Naive thymus-derived CD4-positive, alpha-beta T cell (primary cell): ENCODE measurements at regions not wholly inside any gene's neighbourhood (a gene's known extent, or its start where the extent isn't known, plus 50 kb on each side); places are given as distances from the start of the nearest gene placed in this dataset.

Source experiments
- ATAC-seq: fragments of 150-1000 bp; cut with Tn5 transposase; 2 replicates; pipeline ENCODE4 v1.10.0; 2021; ENCODE audit warnings: mild to moderate bottlenecking, moderate library complexity
- CTCF ChIA-PET: fragments of 350-600 bp; sonication (Branson Sonifier 250); formaldehyde crosslinking; loops from one replicate; lab custom pipeline; 2021; ENCODE audit warnings: antibody characterized with exemption; lab: Charles Lee
- POLR2A ChIA-PET: fragments of 350-600 bp; sonication (Branson Sonifier 250); formaldehyde crosslinking; loops from one replicate; lab custom pipeline; 2021; ENCODE audit warnings: antibody characterized with exemption, inconsistent platforms; lab: Charles Lee
- DNase-seq, 9 donors: peaks; one replicate each; pipeline versions ENCODE4 v3.0.0 to v3.0.0-alpha.2; 2020 to 2022; ENCODE audit warnings: mixed read lengths in 1 of 9
- H3K27ac ChIP-seq: one replicate; pipeline ENCODE4 v1.7.0; 2013; ENCODE audit warnings: mild to moderate bottlenecking, low read depth, low read length, moderate library complexity
- H3K27me3 ChIP-seq, 2 donors: one replicate each; pipeline ENCODE4 v1.7.0; 2013; ENCODE audit warnings: low read length in 2 of 2, mild to moderate bottlenecking in 2 of 2, moderate library complexity in 2 of 2; ENCODE audit not compliant: control insufficient read depth in 2 of 2, insufficient read depth in 2 of 2
- H3K36me3 ChIP-seq, 3 experiments: 1 replicate in 2 of 3; 2 replicates in 1 of 3; pipeline ENCODE4 v1.7.0; 2013; ENCODE audit warnings: low read length in 3 of 3, mild to moderate bottlenecking in 3 of 3, moderate library complexity in 1 of 3; ENCODE audit not compliant: insufficient read depth in 3 of 3, control insufficient read depth in 2 of 3
- H3K4me1 ChIP-seq, 2 donors: one replicate each; pipeline ENCODE4 v1.7.0; 2013; ENCODE audit warnings: low read length in 2 of 2, mild to moderate bottlenecking in 2 of 2, moderate library complexity in 1 of 2; ENCODE audit not compliant: control insufficient read depth in 2 of 2, insufficient read depth in 2 of 2
- H3K4me3 ChIP-seq: 2 replicates; pipeline ENCODE4 v1.7.0; 2013; ENCODE audit warnings: mild to moderate bottlenecking, low read length
- H3K9me3 ChIP-seq, 3 experiments: 1 replicate in 2 of 3; 2 replicates in 1 of 3; pipeline ENCODE4 v1.7.0; 2013; ENCODE audit warnings: low read length in 3 of 3; ENCODE audit not compliant: control insufficient read depth in 2 of 3
- H3K27ac Mint-ChIP-seq, 9 donors: one replicate each; pipeline ENCODE4 v1.8.0; 2020 to 2022; ENCODE audit warnings: mixed read lengths in 9 of 9, mild to moderate bottlenecking in 8 of 9, moderate library complexity in 5 of 9, inconsistent platforms in 2 of 9
- H3K27me3 Mint-ChIP-seq, 5 donors: one replicate each; pipeline ENCODE4 v1.8.0; 2021 to 2022; ENCODE audit warnings: mixed read lengths in 5 of 5, mild to moderate bottlenecking in 1 of 5
- H3K36me3 Mint-ChIP-seq, 5 donors: one replicate each; pipeline ENCODE4 v1.8.0; 2020 to 2022; ENCODE audit warnings: mixed read lengths in 5 of 5, mild to moderate bottlenecking in 3 of 5, inconsistent platforms in 1 of 5
- H3K4me1 Mint-ChIP-seq, 7 donors: one replicate each; pipeline ENCODE4 v1.8.0; 2020 to 2022; ENCODE audit warnings: mixed read lengths in 7 of 7, mild to moderate bottlenecking in 3 of 7, inconsistent platforms in 1 of 7
- H3K4me3 Mint-ChIP-seq, 10 donors: one replicate each; pipeline ENCODE4 v1.8.0; 2020 to 2022; ENCODE audit warnings: mild to moderate bottlenecking in 10 of 10, mixed read lengths in 10 of 10, moderate library complexity in 6 of 10, inconsistent platforms in 2 of 10
- H3K9me3 Mint-ChIP-seq, 11 donors: one replicate each; pipeline ENCODE4 v1.8.0; 2020 to 2022; ENCODE audit warnings: mixed read lengths in 11 of 11, mild to moderate bottlenecking in 4 of 11, inconsistent platforms in 1 of 11, moderate library complexity in 1 of 11
- intact Hi-C, 2 donors: fragments of 100-400 bp; cut with micrococcal nuclease; formaldehyde crosslinking; loops; one replicate each; pipeline ENCODE4 v1.15.1; 2023

- Mint-ChIP-seq H3K9me3 (peaks cover 0 to 2% (median 0%) of the 10 kb centered on the region in 11 donors), H3K27ac (no peak overlapping the region), H3K27me3 (peaks cover 0 to 11% (median 0%) of the 10 kb centered on the region in 5 donors), H3K4me3 (no peak overlapping the region), H3K36me3 (no peaks in the 10 kb centered on the region), H3K4me1 (no peaks in the 10 kb centered on the region)
- H3K36me3 ChIP-seq, result no peaks in the 10 kb centered on the region
- H3K9me3 ChIP-seq, result no peaks in the 10 kb centered on the region
- no peak for DNase-seq
- no peak overlapping the region for H3K4me3 ChIP-seq
- H3K4me1 ChIP-seq, result no peaks in the 10 kb centered on the region
- ATAC-seq, result no peak
- CTCF ChIA-PET, result no interaction called here
- H3K27ac ChIP-seq, result no peak overlapping the region
- H3K27me3 ChIP-seq, result no peaks in the 10 kb centered on the region
- intact Hi-C loops, result no loop called here
- POLR2A ChIA-PET, result no interaction called here
Observed at GRCh38 chrX:39050427-39050826, 249.2 kb downstream of the MID1IP1 start.

- H3K4me1 Mint-ChIP-seq, result no peaks in the 10 kb centered on the region
- CTCF ChIA-PET, result no interaction called here
- no peak for ATAC-seq
Observed at GRCh38 chrX:39052751-39053150, 251.5 kb downstream of the MID1IP1 start.

GRCh38 chrX:39058724-39059123 is 257.5 kb downstream of the MID1IP1 start:
- ChIA-PET POLR2A (no interaction called here), CTCF (no interaction called here)
- no peaks in the 10 kb centered on the region for H3K27me3 ChIP-seq
- Mint-ChIP-seq H3K9me3 (peaks cover 0 to 5% (median 0%) of the 10 kb centered on the region in 11 donors), H3K27ac (no peak overlapping the region), H3K4me1 (peaks cover 0 to 1% (median 0%) of the 10 kb centered on the region in 7 donors), H3K36me3 (peaks cover 0 to 4% (median 0%) of the 10 kb centered on the region in 5 donors), H3K4me3 (no peak overlapping the region), H3K27me3 (peaks cover 0 to 5% (median 0%) of the 10 kb centered on the region in 5 donors)
- H3K27ac ChIP-seq, result no peak overlapping the region
- no peaks in the 10 kb centered on the region for H3K36me3 ChIP-seq
- no peak for DNase-seq
- no peaks in the 10 kb centered on the region for H3K9me3 ChIP-seq
- no peaks in the 10 kb centered on the region for H3K4me1 ChIP-seq
- H3K4me3 ChIP-seq, result no peak overlapping the region
- intact Hi-C loops, result no loop called here
- ATAC-seq, result no peak

More at GRCh38 chrX:39052751-39053150, 251.5 kb downstream of the MID1IP1 start:
- Histone ChIP-seq H3K36me3 (no peaks in the 10 kb centered on the region), H3K27ac (no peak overlapping the region), H3K4me3 (no peak overlapping the region), H3K4me1 (no peaks in the 10 kb centered on the region), H3K9me3 (no peaks in the 10 kb centered on the region), H3K27me3 (no peaks in the 10 kb centered on the region)
- POLR2A ChIA-PET, result no interaction called here
- H3K27ac Mint-ChIP-seq, result no peak overlapping the region
- intact Hi-C loops, result no loop called here
- no peak for DNase-seq
- peaks cover 0 to 2% (median 0%) of the 10 kb centered on the region in 11 donors for H3K9me3 Mint-ChIP-seq
- H3K36me3 Mint-ChIP-seq, result no peaks in the 10 kb centered on the region
- H3K4me3 Mint-ChIP-seq, result no peak overlapping the region
- H3K27me3 Mint-ChIP-seq, result peaks cover 0 to 13% (median 0%) of the 10 kb centered on the region in 5 donors

DNA sequence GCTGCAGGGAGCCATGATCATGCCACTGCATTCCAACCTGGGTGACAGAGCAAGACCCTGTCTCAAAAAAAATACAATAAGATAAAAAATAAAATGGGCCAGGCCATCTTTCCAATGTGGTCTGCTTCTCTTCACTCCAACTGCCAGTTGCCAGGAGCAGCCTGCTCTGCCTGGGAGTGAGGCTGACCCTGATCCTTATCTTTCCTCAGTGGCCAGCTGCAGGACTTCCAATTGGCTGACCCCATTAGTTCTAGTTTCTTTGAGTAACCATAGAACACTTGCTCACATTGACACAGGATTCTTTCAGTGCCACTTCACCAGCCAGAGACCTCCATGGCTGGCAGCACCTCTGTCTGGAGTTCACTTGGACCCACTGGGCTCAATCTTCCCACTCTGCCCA is 258.6 kb downstream of the MID1IP1 start:
- peaks cover 0 to 3% (median 0%) of the 10 kb centered on the region in 5 donors for H3K27me3 Mint-ChIP-seq
- H3K27me3 ChIP-seq, result no peaks in the 10 kb centered on the region
- H3K36me3 Mint-ChIP-seq, result peaks cover 0 to 4% (median 0%) of the 10 kb centered on the region in 5 donors
- no peak overlapping the region for H3K4me3 Mint-ChIP-seq
- CTCF ChIA-PET, result no interaction called here
- H3K4me1 ChIP-seq, result no peaks in the 10 kb centered on the region
- POLR2A ChIA-PET, result no interaction called here
- ATAC-seq (no peak), DNase-seq (no peak)
- peaks cover 0 to 4% (median 0%) of the 10 kb centered on the region in 7 donors for H3K4me1 Mint-ChIP-seq
- no peak overlapping the region for H3K4me3 ChIP-seq
- H3K27ac ChIP-seq, result no peak overlapping the region
- no peak overlapping the region for H3K27ac Mint-ChIP-seq
- H3K9me3 ChIP-seq, result no peaks in the 10 kb centered on the region
- intact Hi-C loops, result no loop called here
- no peaks in the 10 kb centered on the region for H3K36me3 ChIP-seq
- H3K9me3 Mint-ChIP-seq, result peaks cover 0 to 5% (median 0%) of the 10 kb centered on the region in 11 donors

DNA sequence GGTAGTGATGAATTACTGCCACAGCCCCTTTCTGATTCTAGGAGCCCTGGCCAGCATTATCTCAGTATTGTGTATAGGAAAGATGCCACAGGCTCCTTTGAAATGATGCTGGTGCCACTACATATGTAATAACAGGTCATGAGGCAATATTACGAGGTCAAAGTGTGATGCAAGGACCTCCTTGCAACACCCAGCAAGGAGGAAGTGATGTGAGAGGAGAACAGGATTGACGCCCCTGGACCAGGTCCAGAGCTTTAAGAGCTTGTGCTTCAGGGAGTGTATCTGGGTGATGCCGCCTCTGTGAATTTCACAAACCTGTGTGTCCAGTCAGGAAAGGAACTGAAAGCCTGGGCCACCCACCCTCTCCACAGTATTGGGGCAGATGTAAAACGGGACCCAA is 261.8 kb downstream of the MID1IP1 start:
- Histone ChIP-seq H3K36me3 (no peaks in the 10 kb centered on the region), H3K9me3 (no peaks in the 10 kb centered on the region), H3K27ac (no peak overlapping the region), H3K27me3 (no peaks in the 10 kb centered on the region), H3K4me1 (no peaks in the 10 kb centered on the region), H3K4me3 (no peak overlapping the region)
- Mint-ChIP-seq H3K27ac (no peak overlapping the region), H3K27me3 (no peaks in the 10 kb centered on the region), H3K4me3 (no peak overlapping the region), H3K9me3 (peaks cover 0 to 5% (median 0%) of the 10 kb centered on the region in 11 donors), H3K4me1 (peaks cover 0 to 4% (median 0%) of the 10 kb centered on the region in 7 donors), H3K36me3 (peaks cover 0 to 4% (median 0%) of the 10 kb centered on the region in 5 donors)
- ATAC-seq (peak; percentile 80), DNase-seq (no peak)
- intact Hi-C loops, result no loop called here
- ChIA-PET CTCF (no interaction called here), POLR2A (no interaction called here)

- intact Hi-C loops, result no loop called here
- Mint-ChIP-seq H3K9me3 (peaks cover 0 to 5% (median 0%) of the 10 kb centered on the region in 11 donors), H3K27me3 (no peaks in the 10 kb centered on the region), H3K4me1 (peaks cover 0 to 4% (median 0%) of the 10 kb centered on the region in 7 donors), H3K4me3 (no peak overlapping the region), H3K27ac (no peak overlapping the region), H3K36me3 (peaks cover 0 to 4% (median 0%) of the 10 kb centered on the region in 5 donors)
- ATAC-seq (peak; percentile 14), DNase-seq (no peak)
- H3K9me3 ChIP-seq, result no peaks in the 10 kb centered on the region
- ChIA-PET POLR2A (no interaction called here), CTCF (no interaction called here)
- no peak overlapping the region for H3K27ac ChIP-seq
- H3K36me3 ChIP-seq, result no peaks in the 10 kb centered on the region
- H3K4me3 ChIP-seq, result no peak overlapping the region
- no peaks in the 10 kb centered on the region for H3K4me1 ChIP-seq
- H3K27me3 ChIP-seq, result no peaks in the 10 kb centered on the region
Observed at GRCh38 chrX:39063702-39064101, 262.4 kb downstream of the MID1IP1 start.

DNA sequence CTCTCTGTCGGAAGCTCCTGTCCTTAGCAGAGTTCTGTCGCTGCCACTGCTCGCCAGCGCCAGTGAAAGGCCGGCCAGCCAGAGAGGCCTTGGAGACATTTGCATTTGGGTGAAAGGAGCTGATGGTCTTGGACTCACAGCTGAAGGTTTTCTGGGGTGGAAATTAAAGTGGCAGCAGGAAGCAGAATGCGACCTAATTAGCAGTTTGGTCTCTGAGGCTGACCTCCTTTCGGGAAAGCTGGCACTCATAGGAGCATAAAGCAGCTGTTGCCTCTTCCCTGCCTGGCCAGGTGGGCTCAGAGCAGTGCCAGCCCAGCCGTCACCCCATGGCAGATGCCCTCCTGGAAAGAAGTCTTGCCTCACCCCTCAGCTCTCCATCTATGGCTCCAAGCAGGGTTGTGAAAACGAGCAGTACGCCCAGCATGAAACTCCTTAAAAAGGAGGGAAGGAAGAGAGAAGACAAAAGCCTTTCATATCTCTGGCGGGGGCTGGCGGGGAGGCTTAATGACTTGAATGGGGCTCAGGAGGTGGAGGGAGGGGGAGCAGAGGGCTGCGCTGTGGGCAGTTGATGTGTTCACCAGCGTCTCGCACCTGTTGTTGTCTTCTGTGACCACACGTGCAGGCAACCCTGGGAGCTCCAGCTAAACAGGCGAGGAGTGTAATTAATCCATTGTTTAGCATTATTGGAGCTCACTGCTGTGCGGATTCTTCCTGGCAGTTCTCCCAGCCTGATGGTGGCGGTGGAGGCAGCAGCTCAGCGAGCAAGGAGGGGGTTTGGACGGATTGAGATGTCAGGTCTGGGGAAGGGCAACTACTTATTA is 264.0 kb downstream of the MID1IP1 start:
- Histone ChIP-seq H3K9me3 (no peaks in the 10 kb centered on the region), H3K36me3 (no peaks in the 10 kb centered on the region), H3K4me3 (no peak overlapping the region), H3K27me3 (no peaks in the 10 kb centered on the region), H3K27ac (no peak overlapping the region), H3K4me1 (no peaks in the 10 kb centered on the region)
- POLR2A ChIA-PET, result no interaction called here
- peaks cover 0 to 5% (median 0%) of the 10 kb centered on the region in 11 donors for H3K9me3 Mint-ChIP-seq
- peaks cover 0 to 4% (median 0%) of the 10 kb centered on the region in 5 donors for H3K36me3 Mint-ChIP-seq
- CTCF ChIA-PET, result no interaction called here
- H3K27me3 Mint-ChIP-seq, result no peaks in the 10 kb centered on the region
- no peak for ATAC-seq
- no peak overlapping the region for H3K4me3 Mint-ChIP-seq
- H3K4me1 Mint-ChIP-seq, result peaks cover 0 to 2% (median 0%) of the 10 kb centered on the region in 7 donors
- DNase-seq, result no peak
- peak overlapping the region in 1 of 9 donors; percentile 84 for H3K27ac Mint-ChIP-seq
- intact Hi-C loops, result no loop called here
